ENCODE measurements at regions not wholly inside any gene's neighbourhood (a gene's known extent, or its start where the extent isn't known, plus 50 kb on each side); places are given as distances from the start of the nearest gene placed in this dataset.
A peak's percentile ranks its signal among the peaks of the same experiment; 100 is the strongest.
"Not testable (repeated sequence)": the region's sequence is repeated elsewhere in the genome, so short reads cannot be mapped to it uniquely, and the experiment has no call there.

DNA sequence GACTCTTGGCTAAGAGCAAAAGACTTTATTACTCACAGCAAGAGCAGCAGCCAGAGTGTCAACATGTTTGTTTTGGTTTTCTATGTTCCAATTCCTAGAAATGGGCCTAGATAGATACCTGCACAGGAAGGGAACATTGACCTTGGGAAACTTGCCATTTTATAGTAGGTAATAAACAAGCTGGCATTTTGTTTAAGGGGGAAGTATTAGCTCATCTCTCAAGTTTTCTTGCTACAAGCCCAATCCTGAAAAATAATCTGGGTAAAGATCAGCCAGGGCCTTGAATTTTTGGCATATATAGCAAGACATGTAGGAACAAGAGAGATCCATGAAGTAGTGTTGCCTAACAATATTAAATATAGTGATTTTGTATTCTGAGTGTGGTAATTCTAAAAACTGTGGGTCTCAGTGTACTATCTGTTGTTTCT lies 51.4 kb upstream of the RGL1 start:
- FAIRE-seq (no peak), DNase-seq (ENCODE audit: extremely low spot score, insufficient read length, low read depth) (no peak)

DNA sequence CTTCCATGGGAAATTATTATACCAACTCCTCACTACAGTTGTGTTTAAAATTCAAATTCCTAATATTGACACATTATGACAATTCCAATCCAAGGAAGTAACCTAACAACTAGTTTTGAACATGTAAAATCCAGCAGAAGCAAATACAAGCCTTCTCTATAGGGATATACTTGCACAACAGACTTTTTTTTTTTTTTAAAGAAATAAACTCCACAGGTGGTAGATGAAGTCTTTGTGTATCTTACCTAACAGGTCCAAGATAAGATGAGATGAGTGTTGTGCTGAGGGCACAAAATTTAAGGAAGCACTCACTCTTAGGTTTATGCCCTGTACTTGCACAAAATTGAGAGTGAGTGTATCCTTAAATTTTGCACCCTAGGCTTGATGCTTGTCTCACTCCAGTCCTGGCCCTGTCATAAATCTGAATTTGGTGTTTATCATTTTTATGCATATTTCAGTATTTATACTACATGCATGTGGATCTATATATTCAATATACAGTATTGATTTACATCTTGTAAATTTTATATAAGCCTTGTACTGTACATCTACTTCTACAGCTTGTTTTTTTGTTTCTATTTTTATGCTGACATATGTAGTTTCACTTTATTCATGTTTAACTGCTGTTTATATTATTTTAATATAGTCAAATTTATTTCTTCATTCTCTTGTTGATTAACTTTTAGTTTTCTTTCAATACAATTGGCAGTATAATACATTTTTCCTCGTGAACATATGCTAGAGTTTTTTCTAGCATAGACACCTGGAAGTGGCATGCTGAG lies 60.6 kb upstream of the RGL1 start:
- DNase-seq (ENCODE audit: extremely low spot score, insufficient read length, low read depth) (no peak), FAIRE-seq (no peak)

DNA sequence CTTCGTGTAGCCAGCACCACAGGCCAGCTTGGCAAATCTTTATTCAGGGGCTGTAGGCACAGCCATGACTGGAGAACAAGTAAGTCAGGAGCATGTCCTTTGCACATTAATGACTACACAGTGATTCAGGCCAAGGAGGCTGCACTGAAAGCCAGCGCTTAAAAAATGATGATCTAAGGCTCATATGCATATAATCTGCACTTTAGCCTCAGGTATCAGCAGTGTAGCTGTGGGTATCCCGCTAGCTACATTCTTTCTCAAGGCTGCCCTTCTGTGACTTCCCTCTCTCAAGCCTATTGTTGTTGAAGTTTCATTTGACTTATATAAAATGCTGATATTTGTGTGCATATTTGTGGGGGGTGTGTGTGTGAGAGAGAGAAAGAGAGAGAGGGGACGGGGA lies 62.6 kb upstream of the RGL1 start:
- DNase-seq (ENCODE audit: extremely low spot score, insufficient read length, low read depth) (no peak), FAIRE-seq (no peak)

DNA sequence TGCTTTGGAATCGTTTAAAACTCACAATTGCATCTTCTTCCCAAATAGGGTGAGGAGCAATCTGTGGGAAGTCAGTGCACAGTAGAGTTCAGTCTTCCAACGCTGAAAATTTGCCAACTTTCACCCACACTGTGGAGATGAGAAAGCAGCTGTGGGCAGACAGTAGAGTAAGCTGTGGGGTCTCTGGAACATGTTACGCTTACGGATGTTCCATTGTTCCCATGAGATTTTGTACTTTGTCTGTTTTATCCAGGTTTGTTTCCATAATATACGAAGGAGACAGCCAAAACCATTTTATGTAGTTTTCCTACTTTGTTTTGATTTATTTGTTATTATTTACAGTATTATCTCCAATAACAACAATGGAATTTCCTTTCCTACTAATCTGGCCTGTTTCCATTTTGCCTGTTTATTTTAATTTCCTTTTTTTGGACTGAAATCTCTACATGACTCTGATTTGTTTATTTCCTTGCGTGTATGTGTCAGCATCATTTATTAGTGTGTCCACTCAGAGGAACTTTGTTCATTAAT lies 65.1 kb upstream of the RGL1 start:
- no peak for FAIRE-seq
- no peak for DNase-seq (ENCODE audit: extremely low spot score, insufficient read length, low read depth)

DNA sequence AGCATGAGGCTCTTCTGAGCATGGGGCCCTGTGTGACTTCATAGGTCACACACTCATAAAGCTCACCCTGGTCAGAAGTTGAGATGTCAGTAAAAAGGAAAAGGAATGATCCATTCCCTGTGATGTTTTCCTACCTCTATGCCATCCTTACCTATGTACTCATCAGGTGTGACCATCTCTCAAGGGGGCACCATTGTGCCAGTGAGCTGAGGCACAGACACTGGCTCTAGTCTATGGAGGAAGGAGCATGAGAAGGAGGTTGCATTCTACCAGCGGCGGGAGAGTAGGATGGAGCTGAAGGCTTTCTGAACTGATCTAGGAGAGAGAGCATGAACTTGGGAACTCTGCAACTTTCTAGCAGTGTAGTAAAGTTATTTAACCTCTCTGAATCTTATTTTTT lies 65.8 kb upstream of the RGL1 start:
- FAIRE-seq (no peak), DNase-seq (ENCODE audit: extremely low spot score, insufficient read length, low read depth) (no peak)

DNA sequence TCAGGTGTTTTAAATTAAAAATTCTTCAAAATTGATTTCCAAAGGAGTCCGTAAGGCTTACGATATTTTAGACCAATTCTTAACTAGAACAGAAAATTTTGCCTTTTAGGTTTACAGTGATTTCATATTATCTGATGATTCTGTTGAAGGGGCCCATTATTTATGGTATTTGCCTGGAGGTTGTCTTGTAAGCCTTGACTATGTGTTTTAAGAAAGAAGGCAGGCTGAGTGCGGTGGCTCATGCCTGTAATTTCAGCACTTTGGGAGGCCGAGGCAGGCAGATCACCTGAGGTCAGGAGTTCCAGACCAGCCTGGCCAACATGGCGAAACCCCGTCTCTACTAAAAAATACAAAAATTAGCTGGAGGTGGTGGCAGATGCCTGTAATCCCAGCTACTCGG lies 67.0 kb upstream of the RGL1 start:
- not testable (repeated sequence) for FAIRE-seq; DNase-seq (ENCODE audit: extremely low spot score, insufficient read length, low read depth)

DNA sequence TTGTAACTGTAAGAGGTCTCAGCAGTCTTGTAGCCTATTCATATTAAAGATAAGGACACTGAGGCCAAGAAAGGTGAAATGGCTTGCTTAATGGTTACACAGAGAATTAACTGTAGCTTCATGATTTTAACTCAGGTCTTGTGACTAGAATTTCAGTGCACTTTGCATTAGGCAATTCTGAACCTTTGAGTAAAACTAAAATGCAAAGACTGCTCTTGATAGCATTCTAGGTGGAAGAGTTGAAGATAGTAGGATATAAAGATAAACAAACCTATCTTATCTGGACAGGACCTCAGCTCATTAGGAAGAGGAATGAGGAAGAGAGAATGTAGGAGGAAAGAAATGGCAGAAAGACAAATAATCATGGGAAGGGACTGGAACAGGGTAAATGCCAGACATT lies 68.6 kb upstream of the RGL1 start:
- FAIRE-seq = no peak
- DNase-seq (ENCODE audit: extremely low spot score, insufficient read length, low read depth) = no peak

DNA sequence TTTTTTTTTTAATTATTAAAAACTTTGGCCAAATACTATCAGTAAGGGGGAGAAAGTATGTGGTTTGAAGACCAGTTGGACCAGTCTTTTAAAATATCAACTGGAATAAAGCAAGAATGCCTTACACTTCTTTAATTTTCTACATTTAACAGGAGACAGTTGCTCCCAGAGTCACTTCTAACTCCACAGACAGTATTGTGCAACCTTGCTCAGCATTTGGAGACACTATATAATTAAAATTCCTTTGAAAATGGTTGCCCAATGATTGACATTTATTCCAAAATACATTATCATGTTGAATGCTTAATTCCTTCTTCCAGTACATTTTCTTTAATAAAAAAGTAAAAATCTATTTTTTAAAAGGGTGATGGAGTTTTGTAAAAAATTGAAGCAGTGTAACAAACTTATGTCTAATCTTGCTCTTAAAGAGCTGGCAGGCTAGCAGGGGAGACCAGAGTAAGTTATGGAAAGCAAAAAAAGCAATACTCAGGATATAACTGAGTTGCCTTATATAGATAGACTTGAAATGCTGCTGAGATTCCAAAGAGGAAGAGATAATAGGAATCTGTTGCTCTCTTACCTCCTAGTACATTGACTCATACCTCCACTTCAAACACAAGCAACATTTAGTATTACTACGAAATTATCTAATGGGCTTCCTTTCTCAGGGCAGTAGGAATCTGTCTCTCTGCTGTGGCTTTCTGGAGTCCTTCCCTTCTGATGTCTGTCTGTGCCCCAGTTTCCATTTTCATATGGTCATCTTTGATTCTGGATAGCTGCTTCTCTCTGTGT lies 69.7 kb upstream of the RGL1 start:
- FAIRE-seq = no peak

DNA sequence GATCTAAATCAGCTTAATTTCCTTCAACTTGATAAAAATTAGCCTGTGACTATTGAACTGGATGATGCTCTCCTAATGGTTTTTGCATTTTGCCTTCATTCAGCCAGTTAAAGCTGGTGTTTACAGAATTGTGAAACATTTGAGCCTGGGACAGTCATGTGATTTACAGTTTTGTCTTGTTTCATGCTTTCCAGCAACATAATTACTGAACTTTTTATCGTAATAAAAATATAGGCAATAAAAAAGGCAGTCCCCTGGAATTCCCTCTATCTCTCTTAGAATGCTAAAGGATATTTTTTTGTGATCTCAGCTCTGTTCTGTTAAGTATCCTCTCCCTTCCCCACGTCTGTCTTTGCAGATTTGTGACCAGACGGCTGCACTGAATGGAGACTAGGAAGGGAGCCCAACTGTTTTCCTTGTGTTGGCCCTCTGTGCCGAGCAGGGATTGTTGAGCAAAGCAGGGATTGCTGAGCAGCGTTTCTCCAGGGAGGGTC lies 70.3 kb upstream of the RGL1 start:
- DNase-seq (ENCODE audit: extremely low spot score, insufficient read length, low read depth) = no peak
- FAIRE-seq = no peak

More for the DNA sequence above, 69.7 kb upstream of the RGL1 start:
- no peak for DNase-seq (ENCODE audit: extremely low spot score, insufficient read length, low read depth)

DNA sequence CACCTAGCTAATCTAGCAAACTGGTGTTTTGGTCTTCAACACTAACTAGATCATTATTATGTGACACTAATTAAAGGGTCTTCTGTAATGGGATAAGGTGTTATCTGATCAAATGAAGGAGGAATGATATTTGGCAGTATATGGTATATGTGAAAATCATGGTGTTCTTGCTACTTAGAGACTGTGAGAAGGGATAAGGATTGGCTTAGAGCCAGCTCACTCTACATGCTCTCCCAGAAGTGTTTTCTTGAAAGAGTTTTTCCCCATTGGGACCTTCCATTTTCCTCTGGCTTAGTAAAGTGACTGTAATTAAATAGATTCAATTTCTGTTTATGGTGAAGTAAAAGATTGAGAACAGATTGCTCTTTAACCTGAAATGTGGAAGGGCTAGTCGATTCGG lies 71.2 kb upstream of the RGL1 start:
- DNase-seq (ENCODE audit: extremely low spot score, insufficient read length, low read depth) (no peak), FAIRE-seq (no peak)

DNA sequence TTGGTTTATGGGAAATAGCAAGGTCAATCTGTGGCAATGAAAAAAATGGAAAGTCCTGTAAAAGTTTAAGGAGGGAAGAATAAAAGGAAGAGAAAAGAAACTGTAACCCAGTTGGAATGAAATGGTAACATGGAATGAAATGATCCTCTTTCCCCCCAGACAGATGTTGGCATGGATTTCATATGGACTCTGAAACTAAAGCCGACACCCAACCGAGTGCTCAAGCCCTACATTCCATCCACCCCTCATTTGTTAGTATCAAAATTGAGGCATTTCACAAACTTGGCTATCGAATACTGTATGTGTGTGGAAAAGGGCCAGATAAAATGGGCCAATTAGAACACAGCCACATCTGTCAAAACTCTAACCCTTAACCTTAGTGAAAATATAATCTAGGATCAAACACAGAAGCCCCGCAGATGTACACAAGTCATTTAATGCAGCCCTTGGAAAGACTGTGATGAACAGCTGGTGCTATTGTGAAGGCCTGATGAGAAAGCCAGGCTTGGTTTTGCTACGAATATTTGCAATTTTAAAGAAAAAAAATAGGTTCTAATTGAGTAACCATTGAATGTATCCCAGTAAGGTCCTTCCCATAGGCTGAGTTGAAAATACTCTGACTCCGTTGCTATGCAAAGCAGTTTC lies 72.6 kb upstream of the RGL1 start:
- no peak for DNase-seq (ENCODE audit: extremely low spot score, insufficient read length, low read depth)
- no peak for FAIRE-seq

DNA sequence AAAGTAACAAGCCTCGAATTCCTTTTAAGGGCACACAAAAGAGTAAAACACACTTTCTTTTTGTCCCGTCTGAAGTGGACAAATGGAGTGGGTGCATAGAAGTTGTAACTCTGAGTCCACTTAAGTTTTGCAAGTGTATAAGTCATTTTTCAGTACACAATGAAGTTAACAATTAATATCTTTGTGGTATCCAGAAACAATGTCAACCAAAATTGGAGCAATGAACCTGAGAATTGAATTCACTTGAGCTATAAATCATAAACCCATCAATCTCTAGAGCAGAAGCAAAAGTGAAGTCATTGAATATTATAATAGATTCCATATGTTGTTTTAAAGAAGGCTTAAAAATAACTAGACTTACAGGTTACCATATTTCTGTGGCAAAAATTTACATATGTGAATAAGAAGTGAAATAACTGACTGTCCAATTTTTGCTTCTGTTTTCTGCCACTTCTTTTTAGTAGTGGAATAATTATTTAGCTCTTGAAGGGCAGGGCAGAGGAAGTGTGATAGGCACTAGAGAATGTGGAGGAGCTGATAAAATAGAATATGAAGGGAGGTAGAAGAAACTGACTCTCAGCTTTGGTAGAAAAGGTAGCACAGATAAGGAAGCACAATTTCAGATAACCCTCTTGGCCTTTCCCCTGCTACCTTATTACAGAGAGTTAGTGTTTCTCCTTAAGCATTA lies 73.9 kb upstream of the RGL1 start:
- DNase-seq (ENCODE audit: extremely low spot score, insufficient read length, low read depth) (no peak), FAIRE-seq (peak; percentile 64)

DNA sequence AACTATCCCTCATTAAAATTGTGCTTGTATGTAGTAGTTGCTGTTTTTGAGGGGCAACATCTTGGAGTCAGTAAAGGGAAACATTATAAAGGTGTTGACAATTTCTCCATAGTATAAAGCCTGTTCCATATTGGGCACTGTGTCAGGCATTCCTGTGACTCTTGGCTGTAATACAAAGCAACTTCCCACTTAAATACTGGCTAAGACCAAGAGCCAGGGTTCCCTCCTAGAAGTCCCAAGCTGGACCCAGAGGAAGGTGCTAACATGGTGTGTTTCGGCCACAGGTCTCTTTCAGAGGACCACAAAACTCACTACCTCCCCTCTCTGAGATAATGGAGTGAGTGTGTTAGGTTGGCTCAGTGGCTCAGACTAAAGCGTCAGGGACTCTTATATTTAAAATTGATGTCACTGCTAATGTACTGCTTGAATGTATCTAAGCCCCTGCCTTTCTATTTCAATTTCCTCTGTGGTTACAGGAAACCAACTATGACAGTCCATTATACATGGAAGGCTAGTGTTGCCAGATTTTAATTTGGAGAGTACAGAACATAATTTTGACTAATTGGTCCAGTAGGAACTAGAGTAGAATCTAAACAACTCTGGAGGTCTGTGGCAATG lies 74.7 kb upstream of the RGL1 start:
- FAIRE-seq = peak; percentile 35

DNA sequence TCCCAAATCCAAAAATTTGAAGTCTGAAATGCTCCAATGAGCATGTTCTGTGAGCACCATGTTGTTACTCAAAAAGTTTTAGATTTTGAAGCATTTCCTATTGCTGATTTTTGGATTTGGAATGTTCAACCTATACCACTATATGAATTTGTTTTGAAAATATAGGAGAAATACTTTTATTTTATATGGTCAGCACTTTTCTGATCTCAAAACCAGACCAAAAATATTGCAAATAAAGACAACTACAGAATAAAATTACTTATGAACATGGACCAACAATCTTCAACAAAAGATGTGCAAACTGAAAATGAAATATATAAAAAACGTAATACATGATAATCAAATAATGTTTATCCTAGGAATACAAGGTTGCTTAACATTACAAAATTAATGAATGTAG lies 73.7 kb upstream of the APOBEC4 start:
- no peak for DNase-seq (ENCODE audit: extremely low spot score, insufficient read length, low read depth)
- FAIRE-seq = no peak

More for the DNA sequence above, 74.7 kb upstream of the RGL1 start:
- DNase-seq (ENCODE audit: extremely low spot score, insufficient read length, low read depth) = no peak

DNA sequence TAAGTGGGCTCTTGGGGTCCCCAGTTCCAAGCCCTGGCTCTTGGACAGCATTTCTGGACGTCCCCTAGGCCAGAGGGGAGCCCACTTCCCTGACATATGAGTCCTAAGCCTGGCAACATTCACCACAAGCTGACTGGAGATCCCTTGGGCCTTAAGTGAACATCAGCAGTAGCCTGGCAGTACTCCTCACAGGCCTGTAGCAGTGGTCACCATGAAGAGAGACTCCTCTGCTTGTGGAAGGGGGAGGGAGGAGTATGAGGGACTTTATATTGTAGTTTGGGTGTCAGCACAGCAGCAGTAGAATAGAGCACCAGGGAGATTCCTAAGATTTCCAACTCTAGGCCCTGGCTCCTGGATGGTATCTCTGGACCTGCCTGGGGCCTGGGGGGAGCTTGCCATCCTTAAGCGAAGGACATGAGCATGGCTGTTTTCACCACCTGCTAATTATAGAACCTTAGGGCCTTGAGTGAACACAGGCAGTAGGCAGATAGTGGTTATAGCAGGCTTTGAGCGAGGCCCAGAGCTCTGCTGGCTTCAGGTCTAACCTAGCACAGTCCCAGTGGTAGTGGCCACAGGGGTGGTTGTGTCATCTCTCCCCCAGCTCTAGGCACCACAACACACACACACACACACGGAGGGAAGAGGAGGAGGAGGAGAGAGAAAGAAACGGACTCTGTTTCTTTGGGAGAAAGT lies 71.4 kb upstream of the APOBEC4 start:
- FAIRE-seq = no peak
- DNase-seq (ENCODE audit: extremely low spot score, insufficient read length, low read depth) = no peak

DNA sequence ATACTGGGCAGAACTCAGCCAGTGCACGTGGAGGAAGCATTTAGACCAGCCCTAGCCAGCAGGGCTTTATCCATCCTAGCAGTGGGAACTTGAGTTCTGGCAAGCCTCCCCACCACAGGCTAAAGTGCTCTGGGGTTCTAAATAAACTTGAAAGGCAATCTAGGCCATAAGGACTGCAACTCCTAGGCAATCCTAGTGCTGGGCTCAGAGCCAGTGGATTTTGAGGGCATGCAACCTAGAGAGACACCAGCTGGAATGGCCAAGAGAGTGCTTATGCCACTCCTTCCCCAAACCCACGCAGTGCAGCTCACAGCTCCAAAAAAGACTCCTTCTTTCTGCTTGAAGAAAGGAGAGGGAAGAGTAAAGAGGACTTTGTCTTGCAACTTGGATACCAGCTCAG lies 70.5 kb upstream of the APOBEC4 start:
- no peak for FAIRE-seq
- no peak for DNase-seq (ENCODE audit: extremely low spot score, insufficient read length, low read depth)

DNA sequence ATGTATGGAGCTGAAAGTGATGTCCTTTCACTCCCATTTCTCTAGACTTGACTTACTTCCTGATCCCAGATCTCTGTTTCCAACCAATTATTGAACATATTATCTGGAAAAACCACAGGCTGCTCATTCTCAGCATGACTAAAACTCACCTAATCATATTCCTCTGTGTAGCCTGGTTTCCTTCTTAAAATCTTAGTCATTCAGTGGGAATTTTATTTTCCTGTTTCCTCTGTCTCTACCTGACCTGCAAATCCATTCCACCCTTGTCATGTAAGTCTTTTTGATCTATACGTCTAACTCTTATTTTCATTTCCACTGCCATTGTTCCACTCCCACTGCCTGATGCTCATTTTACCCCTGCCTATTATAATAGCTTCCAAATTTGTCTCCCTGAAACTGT lies 67.9 kb upstream of the APOBEC4 start:
- DNase-seq (ENCODE audit: extremely low spot score, insufficient read length, low read depth) (no peak), FAIRE-seq (no peak)

DNA sequence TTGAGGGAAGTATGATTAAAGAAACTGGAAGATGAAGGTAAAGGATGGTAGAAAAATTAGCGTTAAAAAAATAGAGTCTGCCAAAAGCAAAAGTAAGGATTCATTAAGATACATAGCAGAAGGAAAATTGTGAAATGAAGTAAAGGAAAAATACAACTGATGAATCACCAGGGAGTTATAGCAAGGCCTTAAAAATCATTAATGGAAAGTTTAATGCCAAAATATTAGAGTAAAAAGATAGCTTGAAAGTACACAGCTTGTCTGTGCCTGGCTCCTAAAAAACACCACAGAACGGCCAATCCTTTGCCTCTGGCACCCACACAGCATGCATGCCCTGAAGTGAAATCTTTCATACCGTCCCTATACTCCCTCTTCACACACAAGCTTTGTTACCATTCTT lies 66.9 kb upstream of the APOBEC4 start:
- no peak for FAIRE-seq
- no peak for DNase-seq (ENCODE audit: extremely low spot score, insufficient read length, low read depth)

DNA sequence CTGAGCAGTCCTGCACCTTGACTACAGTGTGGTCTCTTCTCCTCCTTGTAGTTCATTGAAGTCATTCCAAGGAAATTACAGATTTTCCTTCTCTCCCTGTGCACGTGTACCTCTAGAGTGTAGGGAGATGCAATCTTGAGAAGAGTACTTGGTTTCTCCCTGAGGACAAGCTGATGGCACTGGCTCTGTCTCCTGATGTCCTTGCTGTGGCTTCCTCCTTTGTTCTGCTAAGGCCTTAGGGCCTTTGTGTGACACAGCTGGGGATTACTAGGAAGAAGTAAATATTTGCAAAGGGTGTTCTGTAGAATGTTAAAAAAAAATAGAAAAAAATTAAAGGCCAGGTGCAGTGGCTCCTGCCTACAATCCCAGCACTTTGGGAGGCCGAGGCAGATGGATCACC lies 66.2 kb upstream of the APOBEC4 start:
- FAIRE-seq (no peak), DNase-seq (ENCODE audit: extremely low spot score, insufficient read length, low read depth) (no peak)

All from GM18507 (cell line).